ENCODE measurements at regions not wholly inside any gene's neighbourhood (a gene's known extent, or its start where the extent isn't known, plus 50 kb on each side); places are given as distances from the start of the nearest gene placed in this dataset.

DNA sequence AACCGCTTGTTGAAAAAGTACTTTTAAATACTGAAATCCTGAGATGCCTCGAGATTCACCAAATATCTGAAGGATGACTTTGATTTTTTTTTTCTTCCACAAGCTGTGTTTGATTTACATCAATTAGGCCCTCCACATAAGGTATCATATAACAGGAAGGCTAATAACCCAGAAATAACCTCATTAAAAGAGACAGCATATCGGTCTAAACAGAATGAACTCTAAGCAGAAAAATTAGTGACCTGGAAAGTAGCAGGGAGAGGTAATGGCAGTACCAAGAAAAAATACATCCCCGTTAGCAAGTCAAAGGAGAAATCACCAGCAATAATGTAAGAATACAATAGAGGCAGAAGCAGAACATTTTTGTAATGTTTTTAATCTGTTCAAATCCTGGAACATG is 452.4 kb upstream of the TSHZ3 start:
- TF ChIP-seq, protein P1, sequence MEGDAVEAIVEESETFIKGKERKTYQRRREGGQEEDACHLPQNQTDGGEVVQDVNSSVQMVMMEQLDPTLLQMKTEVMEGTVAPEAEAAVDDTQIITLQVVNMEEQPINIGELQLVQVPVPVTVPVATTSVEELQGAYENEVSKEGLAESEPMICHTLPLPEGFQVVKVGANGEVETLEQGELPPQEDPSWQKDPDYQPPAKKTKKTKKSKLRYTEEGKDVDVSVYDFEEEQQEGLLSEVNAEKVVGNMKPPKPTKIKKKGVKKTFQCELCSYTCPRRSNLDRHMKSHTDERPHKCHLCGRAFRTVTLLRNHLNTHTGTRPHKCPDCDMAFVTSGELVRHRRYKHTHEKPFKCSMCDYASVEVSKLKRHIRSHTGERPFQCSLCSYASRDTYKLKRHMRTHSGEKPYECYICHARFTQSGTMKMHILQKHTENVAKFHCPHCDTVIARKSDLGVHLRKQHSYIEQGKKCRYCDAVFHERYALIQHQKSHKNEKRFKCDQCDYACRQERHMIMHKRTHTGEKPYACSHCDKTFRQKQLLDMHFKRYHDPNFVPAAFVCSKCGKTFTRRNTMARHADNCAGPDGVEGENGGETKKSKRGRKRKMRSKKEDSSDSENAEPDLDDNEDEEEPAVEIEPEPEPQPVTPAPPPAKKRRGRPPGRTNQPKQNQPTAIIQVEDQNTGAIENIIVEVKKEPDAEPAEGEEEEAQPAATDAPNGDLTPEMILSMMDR (IDR thresholded peaks at IDR 0.05): no peak
- TF ChIP-seq POLR2A (IDR thresholded peaks at IDR 0.05): no peak

Measured in gastroesophageal sphincter (tissue), 3 donors.